Amniotic epithelial cell (primary cell): ENCODE measurements at regions not wholly inside any gene's neighbourhood (a gene's known extent, or its start where the extent isn't known, plus 50 kb on each side); places are given as distances from the start of the nearest gene placed in this dataset.
"Not testable (repeated sequence)": the region's sequence is repeated elsewhere in the genome, so short reads cannot be mapped to it uniquely, and the experiment has no call there.

Experiments
- DNase-seq: peaks from one replicate; pipeline ENCODE4 v3.0.0-alpha.2; 2010; ENCODE audit warnings: low read depth

DNA sequence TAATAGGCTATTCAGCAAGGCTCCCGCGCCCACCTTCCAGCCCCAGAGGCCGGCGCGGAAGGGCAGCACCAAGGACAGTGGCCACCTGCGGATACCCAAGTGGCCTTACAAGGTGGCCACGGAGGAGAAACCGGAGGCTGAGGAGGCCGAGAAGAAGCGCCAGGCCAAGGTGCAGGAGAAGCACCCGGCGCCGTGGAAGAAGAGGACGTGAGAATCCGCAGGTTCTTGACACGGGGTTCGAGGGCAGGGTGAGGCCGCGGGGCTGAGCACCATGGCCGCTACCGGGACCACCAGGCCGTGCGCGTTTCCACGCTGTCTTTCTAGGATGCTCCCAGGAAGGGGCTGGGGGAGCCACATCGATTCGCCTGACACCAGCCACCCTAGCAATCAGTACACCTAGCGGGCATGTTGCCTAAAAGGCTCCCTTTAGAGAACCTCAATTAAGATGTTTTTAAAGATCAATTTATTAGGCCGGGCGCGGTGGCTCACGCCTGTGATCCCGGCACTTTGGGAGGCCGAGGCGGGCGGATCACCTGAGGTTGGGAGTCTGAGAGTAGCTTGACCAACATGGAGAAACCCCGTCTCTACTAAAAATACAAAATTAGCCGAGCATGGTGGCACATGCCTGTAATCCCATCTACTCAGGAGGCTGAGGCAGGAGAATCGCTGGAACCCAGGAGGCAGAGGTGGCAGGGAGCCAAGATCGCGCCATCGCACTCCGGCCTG is 134.3 kb upstream of the OR4C13 start:
- DNase-seq: not testable (repeated sequence)

DNA sequence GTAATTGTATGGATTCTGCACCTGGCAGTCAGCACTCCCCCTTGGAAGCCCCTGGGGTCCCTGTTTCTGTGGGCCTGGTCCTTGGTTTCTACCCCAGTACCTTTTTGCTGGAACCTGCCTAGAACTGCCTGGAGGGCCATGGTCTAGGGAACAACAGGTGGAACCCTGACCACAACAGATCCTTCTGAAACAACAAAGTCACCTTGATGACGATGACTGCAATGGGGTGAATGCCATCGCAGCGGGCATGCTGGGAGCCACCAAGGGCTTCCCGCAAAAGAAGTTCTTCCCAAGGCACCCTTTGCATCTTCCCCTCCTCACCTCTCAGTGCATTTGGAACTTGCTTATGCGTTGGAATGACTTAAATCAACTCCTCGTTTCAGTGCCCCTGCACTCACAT is 129.0 kb upstream of the OR4C13 start:
- DNase-seq: not testable (repeated sequence)

DNA sequence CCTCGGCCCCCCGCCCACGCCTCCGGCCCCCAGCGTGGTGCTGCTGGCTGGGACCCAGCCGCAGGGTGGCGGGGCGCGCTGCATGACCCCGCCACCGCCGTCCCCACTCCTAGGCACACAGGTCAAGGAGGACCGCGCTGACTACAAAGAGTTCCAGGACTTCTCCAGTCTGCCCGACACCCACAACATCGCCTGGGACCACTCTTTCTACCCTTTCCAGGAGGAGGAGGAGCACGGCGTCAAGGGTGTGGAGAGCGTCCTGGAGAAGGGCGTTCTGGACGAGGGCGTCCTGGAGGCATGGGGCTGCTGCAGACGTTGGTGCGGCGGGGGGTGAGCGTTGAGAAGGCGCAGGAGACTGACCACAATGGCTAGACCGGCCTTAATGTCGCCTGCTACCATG is 101.7 kb upstream of the OR4C13 start:
- DNase-seq: not testable (repeated sequence)

DNA sequence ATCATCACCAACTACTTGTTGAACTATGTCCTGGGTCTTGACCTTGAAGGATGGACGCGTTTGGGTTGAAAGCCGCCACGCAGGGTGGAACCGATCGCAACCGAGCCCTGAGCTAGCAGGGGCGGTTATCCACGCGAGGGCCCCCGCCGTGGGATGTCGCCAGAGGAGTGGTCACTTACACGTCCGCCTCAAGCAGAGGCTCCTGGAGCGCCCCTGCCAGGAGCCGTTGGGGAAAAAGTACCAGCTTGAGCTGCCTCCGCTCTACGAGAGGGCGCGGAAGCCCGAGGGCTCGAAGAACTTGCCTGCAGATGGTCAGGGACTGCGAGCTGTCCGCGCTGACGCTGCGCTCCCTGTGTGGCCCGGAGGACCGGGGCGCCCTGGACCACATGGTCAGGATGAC is 100.7 kb upstream of the OR4C13 start:
- DNase-seq: no peak

DNA sequence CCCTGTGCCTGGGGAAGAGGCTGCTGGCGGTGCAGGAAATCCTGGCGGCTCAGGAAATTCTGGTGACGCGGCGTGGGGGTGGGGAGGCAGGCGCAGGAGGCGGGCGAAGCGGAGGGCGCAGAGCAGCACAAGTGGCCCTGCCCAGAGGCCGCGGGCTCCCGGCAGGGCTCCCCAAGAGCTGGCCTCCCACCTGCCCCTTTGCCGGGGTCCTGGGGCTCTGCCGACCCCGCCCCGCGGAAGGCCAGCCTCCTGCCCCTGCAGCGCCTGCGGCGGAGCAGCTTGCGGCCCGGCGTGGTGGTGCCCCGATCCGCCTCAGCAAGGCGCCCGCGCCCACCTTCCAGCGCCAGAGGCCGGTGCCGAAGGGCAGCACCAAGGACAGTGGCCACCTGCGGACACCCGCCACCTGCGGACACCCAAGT is 100.2 kb upstream of the OR4C13 start:
- no peak for DNase-seq

DNA sequence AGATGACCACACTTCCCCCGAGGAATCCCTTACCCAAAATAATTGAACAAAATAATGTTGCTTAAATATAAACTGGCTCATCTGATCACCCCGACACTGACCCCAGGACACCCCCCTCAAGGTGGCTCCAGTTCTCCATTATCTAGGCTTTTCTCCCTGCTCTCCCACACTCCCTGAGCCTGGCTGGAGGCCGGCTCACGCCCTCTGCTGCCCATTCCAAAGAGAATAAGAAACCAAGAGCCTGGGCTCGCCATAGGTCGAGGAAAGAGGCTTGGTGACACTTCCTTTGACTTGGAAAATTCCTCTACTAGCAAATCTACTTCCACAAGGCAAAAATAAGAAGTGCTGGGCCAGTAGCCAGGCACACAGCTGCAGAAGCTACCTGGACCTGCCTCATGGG is 63.3 kb upstream of the OR4C13 start:
- DNase-seq: not testable (repeated sequence)

DNA sequence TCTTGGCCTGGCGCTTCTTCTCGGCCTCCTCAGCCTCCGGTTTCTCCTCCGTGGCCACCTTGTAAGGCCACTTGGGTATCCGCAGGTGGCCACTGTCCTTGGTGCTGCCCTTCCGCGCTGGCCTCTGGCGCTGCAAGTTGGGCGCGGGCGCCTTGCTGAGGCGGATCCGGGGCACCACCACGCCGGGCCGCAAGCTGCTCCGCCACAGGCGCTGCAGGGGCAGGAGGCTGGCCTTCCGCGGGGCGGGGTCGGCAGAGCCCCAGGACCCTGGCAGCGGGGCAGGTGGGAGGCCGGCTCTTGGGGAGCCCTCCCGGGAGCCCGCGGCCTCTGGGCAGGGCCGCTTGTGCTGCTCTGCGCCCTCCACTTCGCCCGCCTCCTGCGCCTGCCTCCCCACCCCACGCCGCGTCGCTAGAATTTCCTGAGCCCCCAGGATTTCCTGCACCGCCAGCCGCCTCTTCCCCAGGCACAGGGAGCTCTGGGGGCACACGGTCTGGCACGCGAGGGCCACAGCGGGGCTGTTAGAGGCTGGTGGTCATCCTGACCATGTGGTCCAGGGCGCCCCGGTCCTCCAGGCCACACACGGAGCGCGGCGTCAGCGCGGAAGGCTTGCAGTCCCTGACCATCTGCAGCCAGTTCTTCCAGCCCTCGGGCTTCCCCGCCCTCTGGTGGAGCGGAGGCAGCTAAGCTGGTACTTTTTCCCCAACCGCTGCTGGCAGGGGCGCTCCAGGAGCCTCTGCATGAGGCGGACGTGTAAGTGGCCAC is 60.1 kb upstream of the OR4C13 start:
- not testable (repeated sequence) for DNase-seq

DNA sequence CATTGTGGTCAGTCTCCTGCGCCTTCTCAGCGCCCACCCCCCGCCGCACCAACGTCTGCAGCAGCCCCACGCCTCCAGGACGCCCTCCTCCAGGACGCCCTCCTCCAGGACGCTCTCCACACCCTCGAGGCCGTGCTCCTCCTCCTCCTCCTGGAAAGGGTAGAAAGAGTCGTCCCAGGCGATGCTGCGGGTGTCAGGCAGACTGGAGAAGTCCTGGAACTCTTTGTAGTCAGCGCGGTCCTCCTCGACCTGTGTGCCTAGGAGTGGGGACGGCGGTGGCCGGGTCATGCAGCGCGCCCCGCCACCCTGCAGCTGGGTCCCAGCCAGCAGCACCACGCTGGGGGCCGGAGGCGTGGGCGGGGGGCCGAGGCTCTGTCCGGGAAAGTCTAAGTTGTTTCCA is 58.7 kb upstream of the OR4C13 start:
- not testable (repeated sequence) for DNase-seq
